ENCODE measurements at regions not wholly inside any gene's neighbourhood (a gene's known extent, or its start where the extent isn't known, plus 50 kb on each side); places are given as distances from the start of the nearest gene placed in this dataset.

- no peak for TF ChIP-seq CTCF (IDR thresholded peaks at IDR 0.05; ENCODE audit: borderline replicate concordance, control extremely low read depth, extremely low read depth, insufficient read depth, missing control alignments)
- no peak for DNase-seq (ENCODE audit: low spot score)
- in situ Hi-C loops (cut with MboI; ENCODE audit: low sequenced_read_pairs, unreplicated experiment), result no loop called here
Measured at GRCh38 chr2:173629076-173629475, 274.4 kb downstream of the CDCA7 start.

GRCh38 chr2:173630425-173631126, 275.9 kb downstream of the CDCA7 start:
- TF ChIP-seq CTCF (IDR thresholded peaks at IDR 0.05; ENCODE audit: borderline replicate concordance, control extremely low read depth, extremely low read depth, insufficient read depth, missing control alignments), result no peak
- DNase-seq (ENCODE audit: low spot score), result no peak
- in situ Hi-C loops (cut with MboI; ENCODE audit: low sequenced_read_pairs, unreplicated experiment), result no loop called here

GRCh38 chr2:173631127-173631460, 276.4 kb downstream of the CDCA7 start:
- no peak for TF ChIP-seq CTCF (IDR thresholded peaks at IDR 0.05; ENCODE audit: borderline replicate concordance, control extremely low read depth, extremely low read depth, insufficient read depth, missing control alignments)
- in situ Hi-C loops (cut with MboI; ENCODE audit: low sequenced_read_pairs, unreplicated experiment), result no loop called here
- DNase-seq (ENCODE audit: low spot score), result no peak

- TF ChIP-seq CTCF (IDR thresholded peaks at IDR 0.05; ENCODE audit: borderline replicate concordance, control extremely low read depth, extremely low read depth, insufficient read depth, missing control alignments), result no peak
- no peak for DNase-seq (ENCODE audit: low spot score)
Measured at GRCh38 chr2:173644146-173644545, 289.5 kb downstream of the CDCA7 start.

GRCh38 chr2:173647681-173648311, 293.1 kb downstream of the CDCA7 start:
- no peak for DNase-seq (ENCODE audit: low spot score)
- no peak for TF ChIP-seq CTCF (IDR thresholded peaks at IDR 0.05; ENCODE audit: borderline replicate concordance, control extremely low read depth, extremely low read depth, insufficient read depth, missing control alignments)
- in situ Hi-C loops (cut with MboI; ENCODE audit: low sequenced_read_pairs, unreplicated experiment), result no loop called here

More at GRCh38 chr2:173644146-173644545, 289.5 kb downstream of the CDCA7 start:
- in situ Hi-C loops (cut with MboI; ENCODE audit: low sequenced_read_pairs, unreplicated experiment), result no loop called here

GRCh38 chr2:173648816-173649215, 294.1 kb downstream of the CDCA7 start:
- no peak for TF ChIP-seq CTCF (IDR thresholded peaks at IDR 0.05; ENCODE audit: borderline replicate concordance, control extremely low read depth, extremely low read depth, insufficient read depth, missing control alignments)
- in situ Hi-C loops (cut with MboI; ENCODE audit: low sequenced_read_pairs, unreplicated experiment), result no loop called here
- DNase-seq (ENCODE audit: low spot score), result no peak

All from GM13976 (cell line).